ENCODE measurements at regions not wholly inside any gene's neighbourhood (a gene's known extent, or its start where the extent isn't known, plus 50 kb on each side); places are given as distances from the start of the nearest gene placed in this dataset.

GRCh38 chr2:238586931-238587775 lies 160.4 kb downstream of the ASB1 start:
- Histone ChIP-seq H3K27ac (ENCODE audit: low read depth, low read length) (no peak overlapping the region), H3K4me1 (ENCODE audit: control insufficient read depth in 2 of 2, insufficient read depth in 2 of 2, low read length in 2 of 2) (no peaks in the 10 kb centered on the region), H3K4me3 (ENCODE audit: low read length) (no peak overlapping the region), H3K9me3 (ENCODE audit: control insufficient read depth in 2 of 3, low read length in 3 of 3) (no peaks in the 10 kb centered on the region), H3K36me3 (ENCODE audit: control insufficient read depth in 2 of 3, insufficient read depth in 3 of 3, low read length in 3 of 3) (no peaks in the 10 kb centered on the region), H3K27me3 (ENCODE audit: control insufficient read depth in 2 of 2, insufficient read depth in 2 of 2, low read length in 2 of 2) (no peaks in the 10 kb centered on the region)
- no peak for ATAC-seq
- Mint-ChIP-seq H3K4me3 (no peak overlapping the region), H3K27me3 (peaks cover 0 to 9% (median 5%) of the 10 kb centered on the region in 5 donors), H3K9me3 (peaks cover 0 to 3% (median 0%) of the 10 kb centered on the region in 11 donors), H3K27ac (peak overlapping the region in 1 of 9 donors; percentile 67), H3K4me1 (no peaks in the 10 kb centered on the region), H3K36me3 (no peaks in the 10 kb centered on the region)
- intact Hi-C loops (cut with micrococcal nuclease): no loop called here
- no peak for DNase-seq
- POLR2A ChIA-PET: no interaction called here
- CTCF ChIA-PET: no interaction called here

GRCh38 chr2:238587776-238588660 lies 161.3 kb downstream of the ASB1 start:
- Histone ChIP-seq H3K4me1 (ENCODE audit: control insufficient read depth in 2 of 2, insufficient read depth in 2 of 2, low read length in 2 of 2) (no peaks in the 10 kb centered on the region), H3K36me3 (ENCODE audit: control insufficient read depth in 2 of 3, insufficient read depth in 3 of 3, low read length in 3 of 3) (no peaks in the 10 kb centered on the region), H3K27ac (ENCODE audit: low read depth, low read length) (no peak overlapping the region), H3K27me3 (ENCODE audit: control insufficient read depth in 2 of 2, insufficient read depth in 2 of 2, low read length in 2 of 2) (no peaks in the 10 kb centered on the region), H3K9me3 (ENCODE audit: control insufficient read depth in 2 of 3, low read length in 3 of 3) (no peaks in the 10 kb centered on the region), H3K4me3 (ENCODE audit: low read length) (no peak overlapping the region)
- no peaks in the 10 kb centered on the region for H3K4me1 Mint-ChIP-seq
- peaks cover 0 to 5% (median 5%) of the 10 kb centered on the region in 5 donors for H3K27me3 Mint-ChIP-seq
- CTCF ChIA-PET: no interaction called here
- H3K27ac Mint-ChIP-seq: no peak overlapping the region
- H3K36me3 Mint-ChIP-seq: no peaks in the 10 kb centered on the region
- no peak for DNase-seq
- H3K9me3 Mint-ChIP-seq: peaks cover 0 to 3% (median 0%) of the 10 kb centered on the region in 11 donors
- no peak overlapping the region for H3K4me3 Mint-ChIP-seq
- POLR2A ChIA-PET: no interaction called here
- ATAC-seq: no peak
- intact Hi-C loops (cut with micrococcal nuclease): no loop called here

DNA sequence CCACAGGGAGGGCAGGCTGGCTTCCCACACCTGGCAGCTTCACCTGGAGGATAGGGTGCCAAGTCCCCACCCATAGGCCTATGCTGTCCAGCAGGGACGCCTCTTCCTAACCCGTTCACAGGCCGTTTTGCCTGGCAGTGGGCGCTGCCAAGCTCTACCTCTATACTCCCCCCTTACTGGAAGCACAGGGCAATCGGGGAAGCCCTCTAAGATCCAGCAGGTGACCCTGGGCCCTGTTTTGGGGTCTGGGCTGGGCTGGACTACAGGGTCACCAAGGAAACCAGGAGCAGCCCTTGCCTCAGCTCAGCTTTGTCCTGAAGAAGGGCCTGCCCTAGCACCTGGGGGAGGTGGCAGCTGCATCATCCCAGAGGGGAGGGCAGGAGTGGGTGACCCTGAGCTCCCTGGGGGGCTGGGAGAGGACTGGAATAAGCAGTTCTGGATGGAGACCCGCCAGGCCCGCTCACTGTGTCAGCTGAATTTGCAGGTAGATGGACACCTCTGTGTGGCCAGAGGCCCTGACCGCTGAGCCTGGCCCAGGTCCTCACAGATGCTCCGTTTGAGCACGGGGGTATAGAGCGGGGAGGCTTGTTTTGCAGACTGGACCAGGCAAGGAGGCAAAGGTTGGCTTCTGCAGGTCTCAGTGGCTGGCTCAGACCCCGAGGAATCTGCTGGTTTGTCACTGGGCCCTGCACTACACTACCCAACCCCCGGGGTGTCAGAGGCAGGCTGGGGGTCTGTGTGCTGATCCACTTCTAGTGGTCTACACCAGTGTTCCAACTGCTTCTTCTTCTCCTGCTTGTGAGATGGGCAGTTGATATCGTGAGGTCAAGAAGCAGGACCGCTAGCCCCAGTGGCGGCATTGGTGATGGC lies 163.1 kb downstream of the ASB1 start:
- Mint-ChIP-seq H3K27me3 (peaks cover 0 to 8% (median 5%) of the 10 kb centered on the region in 5 donors), H3K36me3 (no peaks in the 10 kb centered on the region), H3K9me3 (no peaks in the 10 kb centered on the region), H3K4me1 (no peaks in the 10 kb centered on the region), H3K27ac (no peak overlapping the region), H3K4me3 (no peak overlapping the region)
- no peak for DNase-seq
- peak; percentile 20 for ATAC-seq
- Histone ChIP-seq H3K36me3 (ENCODE audit: control insufficient read depth in 2 of 3, insufficient read depth in 3 of 3, low read length in 3 of 3) (no peaks in the 10 kb centered on the region), H3K27me3 (ENCODE audit: control insufficient read depth in 2 of 2, insufficient read depth in 2 of 2, low read length in 2 of 2) (no peaks in the 10 kb centered on the region), H3K27ac (ENCODE audit: low read depth, low read length) (no peak overlapping the region), H3K4me3 (ENCODE audit: low read length) (no peak overlapping the region), H3K9me3 (ENCODE audit: control insufficient read depth in 2 of 3, low read length in 3 of 3) (no peaks in the 10 kb centered on the region), H3K4me1 (ENCODE audit: control insufficient read depth in 2 of 2, insufficient read depth in 2 of 2, low read length in 2 of 2) (no peaks in the 10 kb centered on the region)
- intact Hi-C loops (cut with micrococcal nuclease): no loop called here
- ChIA-PET CTCF (no interaction called here), POLR2A (no interaction called here)

DNA sequence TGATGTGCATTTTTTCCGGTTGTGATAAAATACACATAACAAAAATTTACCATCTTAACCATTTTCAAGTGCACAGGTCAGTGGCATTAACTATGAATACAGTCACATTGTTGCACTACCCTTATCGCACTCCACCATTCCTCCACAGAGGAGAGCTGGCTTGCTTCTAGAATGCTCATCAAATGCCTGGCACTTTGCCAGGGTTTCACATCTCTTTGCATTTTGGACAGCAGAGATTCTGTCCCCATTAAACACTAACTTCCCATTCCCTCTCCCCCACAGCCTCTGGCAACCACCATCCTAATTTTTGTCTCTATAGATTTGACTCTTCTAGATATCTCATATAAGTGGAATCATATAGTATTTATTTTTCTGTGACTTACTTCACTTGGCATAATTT lies 165.0 kb downstream of the ASB1 start:
- intact Hi-C loops (cut with micrococcal nuclease): no loop called here
- ChIA-PET POLR2A (no interaction called here), CTCF (no interaction called here)
- Mint-ChIP-seq H3K36me3 (no peaks in the 10 kb centered on the region), H3K27ac (no peak overlapping the region), H3K9me3 (no peaks in the 10 kb centered on the region), H3K4me3 (no peak overlapping the region), H3K4me1 (peaks cover 0 to 5% (median 0%) of the 10 kb centered on the region in 7 donors), H3K27me3 (peaks cover 0 to 8% (median 5%) of the 10 kb centered on the region in 5 donors)
- Histone ChIP-seq H3K9me3 (ENCODE audit: control insufficient read depth in 2 of 3, low read length in 3 of 3) (no peaks in the 10 kb centered on the region), H3K4me1 (ENCODE audit: control insufficient read depth in 2 of 2, insufficient read depth in 2 of 2, low read length in 2 of 2) (no peaks in the 10 kb centered on the region), H3K27ac (ENCODE audit: low read depth, low read length) (no peak overlapping the region), H3K4me3 (ENCODE audit: low read length) (no peak overlapping the region), H3K27me3 (ENCODE audit: control insufficient read depth in 2 of 2, insufficient read depth in 2 of 2, low read length in 2 of 2) (no peaks in the 10 kb centered on the region), H3K36me3 (ENCODE audit: control insufficient read depth in 2 of 3, insufficient read depth in 3 of 3, low read length in 3 of 3) (no peaks in the 10 kb centered on the region)
- ATAC-seq (no peak), DNase-seq (no peak)

DNA sequence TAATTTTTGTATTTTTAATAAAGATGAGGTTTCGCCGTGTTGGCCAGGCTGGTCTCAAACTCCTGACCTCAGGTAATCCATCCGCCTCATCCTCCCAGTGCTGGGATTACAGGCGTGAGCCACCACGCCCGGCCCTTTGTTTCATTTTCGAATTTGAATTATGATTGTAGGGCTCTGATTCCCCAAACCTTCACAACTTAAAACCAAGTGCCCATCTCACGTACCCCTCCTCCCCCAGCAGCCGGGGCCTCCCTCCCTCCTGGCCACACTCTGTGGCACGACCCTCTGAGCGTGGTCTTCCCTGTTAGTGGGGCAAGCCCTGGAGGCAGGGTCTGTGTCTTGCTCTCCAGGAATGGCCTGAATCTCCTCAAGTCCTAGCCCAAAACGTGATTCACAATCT lies 166.5 kb downstream of the ASB1 start:
- ATAC-seq (no peak), DNase-seq (no peak)
- H3K4me3 ChIP-seq (ENCODE audit: low read length): no peak overlapping the region
- no peak overlapping the region for H3K27ac ChIP-seq (ENCODE audit: low read depth, low read length)
- no peaks in the 10 kb centered on the region for H3K27me3 ChIP-seq (ENCODE audit: control insufficient read depth in 2 of 2, insufficient read depth in 2 of 2, low read length in 2 of 2)
- no peaks in the 10 kb centered on the region for H3K36me3 ChIP-seq (ENCODE audit: control insufficient read depth in 2 of 3, insufficient read depth in 3 of 3, low read length in 3 of 3)
- CTCF ChIA-PET: no interaction called here
- Mint-ChIP-seq H3K9me3 (no peaks in the 10 kb centered on the region), H3K27me3 (peaks cover 0 to 17% (median 0%) of the 10 kb centered on the region in 5 donors), H3K4me1 (peaks cover 0 to 14% (median 8%) of the 10 kb centered on the region in 7 donors), H3K36me3 (no peaks in the 10 kb centered on the region), H3K27ac (no peak overlapping the region), H3K4me3 (no peak overlapping the region)
- H3K4me1 ChIP-seq (ENCODE audit: control insufficient read depth in 2 of 2, insufficient read depth in 2 of 2, low read length in 2 of 2): no peaks in the 10 kb centered on the region
- intact Hi-C loops (cut with micrococcal nuclease): no loop called here
- POLR2A ChIA-PET: no interaction called here
- H3K9me3 ChIP-seq (ENCODE audit: control insufficient read depth in 2 of 3, low read length in 3 of 3): no peaks in the 10 kb centered on the region

DNA sequence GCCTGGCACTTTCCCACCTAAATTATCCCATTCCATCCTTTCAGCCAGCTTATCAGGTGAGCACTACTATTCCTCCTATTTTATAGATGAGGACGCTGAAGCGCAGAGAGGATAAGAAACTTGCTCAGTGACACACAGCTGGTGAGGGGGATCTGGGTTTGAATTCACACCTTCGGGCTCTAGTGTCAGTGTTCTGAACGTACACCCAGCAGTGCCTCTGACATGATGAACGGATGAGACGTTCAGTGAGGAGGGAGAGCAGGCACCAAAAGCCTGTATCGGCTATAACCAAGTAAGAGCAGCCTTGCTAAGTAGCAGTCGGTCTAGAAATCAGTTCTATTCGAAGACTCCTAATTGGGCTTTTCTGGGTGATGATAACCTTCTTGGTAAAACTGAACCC lies 167.0 kb downstream of the ASB1 start:
- DNase-seq: no peak
- H3K9me3 Mint-ChIP-seq: no peaks in the 10 kb centered on the region
- Histone ChIP-seq H3K27me3 (ENCODE audit: control insufficient read depth in 2 of 2, insufficient read depth in 2 of 2, low read length in 2 of 2) (no peaks in the 10 kb centered on the region), H3K4me1 (ENCODE audit: control insufficient read depth in 2 of 2, insufficient read depth in 2 of 2, low read length in 2 of 2) (no peaks in the 10 kb centered on the region), H3K9me3 (ENCODE audit: control insufficient read depth in 2 of 3, low read length in 3 of 3) (no peaks in the 10 kb centered on the region), H3K27ac (ENCODE audit: low read depth, low read length) (no peak overlapping the region), H3K36me3 (ENCODE audit: control insufficient read depth in 2 of 3, insufficient read depth in 3 of 3, low read length in 3 of 3) (no peaks in the 10 kb centered on the region), H3K4me3 (ENCODE audit: low read length) (no peak overlapping the region)
- no peak overlapping the region for H3K4me3 Mint-ChIP-seq
- peaks cover 0 to 19% (median under 1%) of the 10 kb centered on the region in 5 donors for H3K27me3 Mint-ChIP-seq
- H3K27ac Mint-ChIP-seq: no peak overlapping the region
- intact Hi-C loops (cut with micrococcal nuclease): no loop called here
- ChIA-PET POLR2A (no interaction called here), CTCF (no interaction called here)
- H3K36me3 Mint-ChIP-seq: no peaks in the 10 kb centered on the region
- no peak for ATAC-seq
- H3K4me1 Mint-ChIP-seq: peaks cover 0 to 15% (median 8%) of the 10 kb centered on the region in 7 donors
